GM10248 (cell line): ENCODE measurements at regions not wholly inside any gene's neighbourhood (a gene's known extent, or its start where the extent isn't known, plus 50 kb on each side); places are given as distances from the start of the nearest gene placed in this dataset.

Experiments
- CTCF ChIA-PET: fragments of 300-600 bp; sonication (Branson Sonifier 250); formaldehyde crosslinking; extraction: SDS; loops from one replicate; lab custom pipeline; 2021; ENCODE audit warnings: antibody characterized with exemption; lab: Yijun Ruan, JAX
- POLR2A ChIA-PET: fragments of 350-650 bp; sonication (Branson Sonifier 250); formaldehyde crosslinking; extraction: SDS; loops from one replicate; lab custom pipeline; 2020; ENCODE audit warnings: antibody characterized with exemption; lab: Yijun Ruan, JAX
- DNase-seq: peaks from one replicate; pipeline ENCODE4 v3.0.0; 2012; ENCODE audit errors: extremely low spot score
- TF ChIP-seq, protein P1 (sequence below): IDR thresholded peaks from 2 replicates; pipeline ENCODE4 v1.5.1; 2012; ENCODE audit warnings: mild to moderate bottlenecking, low read depth; ENCODE audit errors: extremely low read depth, missing control alignments, control extremely low read depth

GRCh38 chr18:39424261-39424660 is 1858.7 kb upstream of the CELF4 start:
- ChIA-PET CTCF (no interaction called here), POLR2A (no interaction called here)
- TF ChIP-seq, protein P1, sequence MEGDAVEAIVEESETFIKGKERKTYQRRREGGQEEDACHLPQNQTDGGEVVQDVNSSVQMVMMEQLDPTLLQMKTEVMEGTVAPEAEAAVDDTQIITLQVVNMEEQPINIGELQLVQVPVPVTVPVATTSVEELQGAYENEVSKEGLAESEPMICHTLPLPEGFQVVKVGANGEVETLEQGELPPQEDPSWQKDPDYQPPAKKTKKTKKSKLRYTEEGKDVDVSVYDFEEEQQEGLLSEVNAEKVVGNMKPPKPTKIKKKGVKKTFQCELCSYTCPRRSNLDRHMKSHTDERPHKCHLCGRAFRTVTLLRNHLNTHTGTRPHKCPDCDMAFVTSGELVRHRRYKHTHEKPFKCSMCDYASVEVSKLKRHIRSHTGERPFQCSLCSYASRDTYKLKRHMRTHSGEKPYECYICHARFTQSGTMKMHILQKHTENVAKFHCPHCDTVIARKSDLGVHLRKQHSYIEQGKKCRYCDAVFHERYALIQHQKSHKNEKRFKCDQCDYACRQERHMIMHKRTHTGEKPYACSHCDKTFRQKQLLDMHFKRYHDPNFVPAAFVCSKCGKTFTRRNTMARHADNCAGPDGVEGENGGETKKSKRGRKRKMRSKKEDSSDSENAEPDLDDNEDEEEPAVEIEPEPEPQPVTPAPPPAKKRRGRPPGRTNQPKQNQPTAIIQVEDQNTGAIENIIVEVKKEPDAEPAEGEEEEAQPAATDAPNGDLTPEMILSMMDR = no peak

GRCh38 chr18:39421276-39421675 is 1855.7 kb upstream of the CELF4 start:
- POLR2A ChIA-PET = no interaction called here

More at GRCh38 chr18:39424261-39424660, 1858.7 kb upstream of the CELF4 start:
- DNase-seq = no peak

GRCh38 chr18:39419315-39419714 is 1853.7 kb upstream of the CELF4 start:
- no peak for DNase-seq
- POLR2A ChIA-PET = no interaction called here
- CTCF ChIA-PET = interaction anchor here (1.2 kb wide), 1 partner anchor 9 kb away, joined by 3 read pairs; no protein-coding TSS in a partner anchor
- TF ChIP-seq, protein P1 = no peak

More at GRCh38 chr18:39421276-39421675, 1855.7 kb upstream of the CELF4 start:
- TF ChIP-seq, protein P1 = no peak
- DNase-seq = no peak
- CTCF ChIA-PET = no interaction called here

DNA sequence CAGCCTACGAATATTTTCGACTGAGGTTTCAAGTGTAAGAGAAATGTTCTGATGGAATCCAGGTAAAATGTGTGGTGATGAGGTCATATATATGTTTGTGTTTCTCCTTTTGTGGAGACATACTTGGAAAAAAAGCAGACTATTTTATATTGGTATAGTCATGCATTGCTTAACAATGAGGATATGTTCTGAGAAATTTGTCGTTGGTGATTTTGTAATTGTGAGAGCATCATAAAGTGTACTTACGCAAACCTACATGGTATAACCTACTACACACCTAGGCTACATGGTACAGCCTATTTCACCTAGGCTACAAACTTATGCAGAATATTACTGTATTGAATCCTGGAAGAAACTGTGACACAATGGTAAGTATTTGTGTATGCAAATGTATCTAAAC is 1849.9 kb upstream of the CELF4 start:
- DNase-seq = no peak
- TF ChIP-seq, protein P1 = no peak
- CTCF ChIA-PET = no interaction called here
- POLR2A ChIA-PET = no interaction called here

- TF ChIP-seq, protein P1 = no peak
- DNase-seq = no peak
- CTCF ChIA-PET = interaction anchor here (1.6 kb wide), 1 partner anchor 13 kb away, joined by 3 read pairs; no protein-coding TSS in a partner anchor
- POLR2A ChIA-PET = no interaction called here
These were observed 1848.6 kb upstream of the CELF4 start for GRCh38 chr18:39414009-39414700.

- CTCF ChIA-PET = no interaction called here
- POLR2A ChIA-PET = no interaction called here
- DNase-seq = no peak
- TF ChIP-seq, protein P1 = no peak
These were observed 1841.3 kb upstream of the CELF4 start for GRCh38 chr18:39406941-39407340.
